GM19467 (cell line): ENCODE measurements at regions not wholly inside any gene's neighbourhood (a gene's known extent, or its start where the extent isn't known, plus 50 kb on each side); places are given as distances from the start of the nearest gene placed in this dataset.
"Not testable (repeated sequence)": the region's sequence is repeated elsewhere in the genome, so short reads cannot be mapped to it uniquely, and the experiment has no call there.

Experiments used
- ATAC-seq: cut with Tn5 transposase; IDR thresholded peaks from one replicate; pipeline ENCODE4 v1.9.1; 2021; ENCODE audit warnings: mild to moderate bottlenecking, moderate library complexity; ENCODE audit not compliant: unreplicated experiment

DNA sequence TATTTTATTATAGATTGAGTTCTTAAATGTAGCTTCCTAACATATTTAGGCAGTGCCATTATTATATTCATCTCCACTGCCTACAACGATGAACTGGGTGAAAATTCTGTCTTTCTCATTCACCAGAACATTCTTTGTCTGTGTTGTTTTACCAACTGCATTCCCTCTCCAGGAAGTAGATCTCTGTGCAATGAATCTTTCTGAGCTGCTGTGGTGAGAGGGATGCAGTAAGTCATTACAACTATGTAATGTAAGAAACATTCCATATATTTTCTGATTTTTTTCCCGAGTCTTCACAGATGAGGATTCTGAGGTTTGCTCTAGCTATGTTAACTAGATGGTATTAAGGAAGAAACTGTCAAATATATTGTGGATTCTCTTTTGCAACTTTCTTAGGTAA lies 811.9 kb upstream of the PCDH7 start:
- ATAC-seq = no peak

DNA sequence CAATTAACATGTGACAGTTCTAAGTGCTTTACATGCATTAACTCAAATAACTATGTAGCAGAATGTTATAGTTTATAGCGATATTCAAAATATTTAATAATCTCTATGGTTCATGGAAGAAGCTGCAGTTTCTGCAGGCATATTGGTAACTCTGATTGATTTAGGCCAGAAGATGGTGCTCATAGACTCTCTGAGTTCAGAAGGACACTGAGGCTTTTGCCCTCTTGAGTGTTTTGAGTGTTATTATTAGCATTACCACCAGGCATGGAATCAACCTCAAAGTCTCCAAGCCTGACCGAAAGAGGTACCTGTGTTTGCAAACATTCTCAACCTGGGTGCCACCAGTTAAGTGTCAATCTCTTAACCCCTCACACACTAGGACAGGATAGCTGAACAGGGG lies 792.3 kb upstream of the PCDH7 start:
- no peak for ATAC-seq

DNA sequence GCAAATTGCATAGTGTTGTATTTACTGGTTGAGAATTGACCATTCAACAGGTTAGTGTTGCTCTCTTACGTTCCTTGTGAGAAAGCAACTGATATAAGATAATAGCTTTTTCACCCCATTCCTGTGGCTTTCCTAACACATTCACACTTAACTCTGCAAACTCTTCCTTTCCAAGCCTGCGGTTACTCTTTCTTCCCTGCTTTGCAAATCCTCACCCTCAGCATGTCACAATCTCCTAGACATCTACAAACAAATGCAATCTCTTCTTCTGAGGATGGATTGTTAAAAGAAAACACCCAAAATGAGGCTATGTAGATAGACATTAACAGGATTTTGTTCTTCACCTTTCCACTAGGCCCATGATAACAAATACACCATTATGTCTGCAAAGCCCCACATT lies 771.7 kb upstream of the PCDH7 start:
- ATAC-seq = no peak

DNA sequence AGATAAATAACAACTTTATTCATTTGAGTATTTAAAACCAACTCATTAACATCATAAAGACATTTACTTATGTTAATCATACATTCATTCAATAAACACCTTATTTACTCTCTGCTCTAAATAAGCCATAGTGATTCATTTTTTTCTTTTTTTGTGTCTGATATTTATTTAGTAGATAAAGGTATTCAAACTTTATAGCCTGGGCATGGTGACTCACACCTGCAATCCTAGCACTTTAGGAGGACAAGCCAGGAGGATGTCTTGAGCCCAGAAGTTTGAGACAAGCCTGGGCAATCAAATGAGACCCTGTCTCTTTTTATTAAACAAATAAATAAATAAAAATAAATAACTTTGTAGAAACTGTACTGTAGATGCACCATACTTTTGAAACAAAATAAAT lies 771.3 kb upstream of the PCDH7 start:
- no peak for ATAC-seq

DNA sequence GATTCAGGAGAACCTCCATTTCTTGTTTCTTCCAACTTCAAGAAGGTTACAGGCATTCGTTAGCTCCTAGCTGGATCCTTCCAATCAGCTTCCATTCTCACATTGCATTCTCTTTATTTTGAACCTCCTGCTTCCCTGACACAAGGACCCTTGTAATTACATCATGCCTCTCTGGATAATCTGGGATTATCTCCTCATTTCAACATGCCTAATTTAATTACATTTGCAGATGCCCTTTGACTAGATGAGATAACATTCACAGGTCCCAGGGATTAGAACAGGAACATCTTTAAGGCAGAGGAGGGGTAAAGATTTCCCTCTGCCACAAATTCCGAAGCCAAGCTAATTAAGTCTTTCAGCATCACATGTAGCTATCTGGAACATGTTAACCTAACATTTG lies 753.8 kb upstream of the PCDH7 start:
- no peak for ATAC-seq

DNA sequence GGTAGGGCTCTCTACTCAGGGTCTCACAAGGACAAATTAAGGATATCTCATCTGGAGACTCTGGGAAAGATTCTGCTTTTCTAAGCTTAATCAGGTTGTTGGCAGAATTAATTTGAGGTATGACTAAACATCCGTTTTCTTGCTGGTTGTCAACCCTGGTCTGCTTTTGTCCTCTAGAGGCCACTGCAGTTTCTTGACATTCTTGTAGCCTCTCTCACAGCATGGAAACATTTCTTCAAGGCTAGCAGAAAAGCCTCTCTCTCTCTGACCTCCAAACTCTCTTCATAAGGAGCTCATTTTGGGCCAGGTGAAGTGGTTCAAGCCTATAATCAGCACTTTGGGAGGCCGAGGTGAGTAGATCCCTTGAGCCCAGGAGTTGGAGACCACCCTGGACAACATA lies 749.5 kb upstream of the PCDH7 start:
- no peak for ATAC-seq

DNA sequence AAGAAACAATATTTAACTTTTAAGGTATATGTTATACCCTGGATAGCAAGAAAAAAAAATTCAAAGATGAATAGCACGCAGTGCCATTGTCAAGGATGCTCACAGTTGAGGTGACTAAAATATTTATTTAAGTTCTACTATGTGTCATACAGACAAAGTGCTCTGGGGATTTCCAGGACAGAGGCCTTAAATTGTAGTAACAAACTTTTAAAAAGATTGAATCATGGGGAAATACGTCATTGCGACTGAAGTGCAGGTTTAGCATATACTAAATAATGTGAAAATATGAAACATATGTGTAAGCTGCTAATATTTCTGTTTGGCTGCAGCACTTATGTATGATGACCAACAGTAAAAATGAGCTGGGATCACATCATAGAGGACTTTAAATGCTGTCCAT lies 748.0 kb upstream of the PCDH7 start:
- ATAC-seq = no peak

DNA sequence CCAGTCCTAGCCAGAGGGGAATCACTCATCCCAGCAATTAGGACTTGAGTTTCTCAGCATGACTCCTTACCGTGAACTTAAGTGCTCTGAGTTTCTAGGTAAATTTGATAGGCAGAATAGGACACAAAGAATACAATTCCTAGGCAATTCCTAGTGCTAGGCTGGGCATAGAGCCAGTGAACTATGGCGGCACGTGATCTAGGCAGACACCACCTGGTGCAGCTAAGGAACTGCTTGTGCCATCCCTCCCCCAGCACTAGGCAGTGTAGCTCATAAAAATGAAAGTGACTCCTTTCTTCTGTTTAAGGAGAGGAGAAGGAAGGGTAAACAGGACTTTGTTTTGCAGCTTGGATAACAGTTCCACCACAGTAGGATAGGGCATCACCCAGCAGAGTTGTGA lies 736.3 kb upstream of the PCDH7 start:
- no peak for ATAC-seq

DNA sequence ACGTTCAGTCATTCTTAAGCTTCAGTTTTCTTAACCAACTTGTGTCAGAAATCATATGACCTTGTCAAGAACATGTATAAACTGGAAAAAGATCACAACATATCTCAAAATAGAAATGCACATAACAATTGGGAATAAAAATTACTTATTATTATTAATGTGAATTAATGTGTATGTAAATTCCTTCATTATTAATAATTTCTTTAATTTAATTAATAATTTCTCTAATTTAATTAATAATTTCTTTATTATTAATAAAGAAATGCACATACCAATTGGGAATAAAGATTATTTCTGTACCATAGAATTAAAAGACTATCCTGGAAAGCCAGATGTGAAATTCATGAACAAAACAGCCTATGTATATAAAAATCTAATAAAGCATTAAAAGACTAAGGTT lies 718.5 kb upstream of the PCDH7 start:
- ATAC-seq = no peak

DNA sequence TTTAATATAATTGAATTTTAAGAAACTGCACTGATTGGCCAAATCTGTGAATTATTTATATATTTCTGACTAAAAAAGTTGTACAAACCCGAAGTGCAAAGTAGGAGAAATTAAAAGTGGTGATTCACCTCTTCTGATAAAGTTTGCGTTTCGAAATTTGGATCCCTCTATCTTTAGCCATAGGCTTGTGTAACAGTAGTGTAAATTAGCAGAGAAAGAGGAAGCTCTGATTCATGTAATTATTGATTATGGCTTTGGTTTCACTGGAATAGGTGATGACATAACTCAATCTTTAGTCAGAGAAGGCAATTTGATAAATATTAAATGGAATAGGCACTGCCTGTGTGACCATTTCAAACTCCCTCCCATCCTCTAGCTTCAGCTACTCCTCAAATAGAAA lies 717.8 kb upstream of the PCDH7 start:
- no peak for ATAC-seq

DNA sequence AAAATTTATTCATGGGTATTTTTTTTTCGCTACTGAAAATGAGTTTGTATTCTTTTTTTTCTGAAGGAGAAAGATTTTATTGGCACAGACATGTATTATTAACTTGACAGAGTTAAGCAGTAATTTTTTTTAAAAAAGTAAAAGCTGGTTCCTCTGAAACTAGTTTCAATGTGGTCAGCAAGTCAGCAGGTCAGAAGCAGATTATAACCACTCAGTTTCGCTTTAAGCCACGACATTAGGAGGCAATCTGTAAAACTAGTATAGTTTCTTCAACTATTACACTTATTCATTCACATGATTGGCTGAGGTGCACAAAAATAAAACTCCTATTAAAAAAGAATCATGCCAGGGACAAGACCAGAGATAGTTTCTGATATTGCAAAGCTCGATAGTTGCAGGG lies 714.2 kb upstream of the PCDH7 start:
- ATAC-seq = no peak

DNA sequence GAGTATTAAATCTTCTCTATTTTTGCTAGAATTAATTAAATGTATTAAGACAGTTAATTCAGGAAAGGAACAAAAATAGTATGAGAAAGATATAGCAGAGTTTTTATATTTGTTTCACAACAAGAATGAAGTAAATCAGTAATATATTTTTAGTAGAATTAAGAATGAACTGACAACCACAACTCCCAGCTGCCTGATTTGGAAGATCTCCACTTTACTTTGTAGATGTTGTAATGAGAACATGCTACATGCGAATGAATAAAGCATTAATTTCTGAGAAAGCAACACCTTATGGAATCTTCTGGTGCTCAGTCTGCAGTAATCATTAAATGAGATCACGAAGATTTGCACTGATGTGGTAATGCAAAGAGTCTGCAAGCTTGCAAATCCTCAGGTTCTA lies 695.6 kb upstream of the PCDH7 start:
- no peak for ATAC-seq

DNA sequence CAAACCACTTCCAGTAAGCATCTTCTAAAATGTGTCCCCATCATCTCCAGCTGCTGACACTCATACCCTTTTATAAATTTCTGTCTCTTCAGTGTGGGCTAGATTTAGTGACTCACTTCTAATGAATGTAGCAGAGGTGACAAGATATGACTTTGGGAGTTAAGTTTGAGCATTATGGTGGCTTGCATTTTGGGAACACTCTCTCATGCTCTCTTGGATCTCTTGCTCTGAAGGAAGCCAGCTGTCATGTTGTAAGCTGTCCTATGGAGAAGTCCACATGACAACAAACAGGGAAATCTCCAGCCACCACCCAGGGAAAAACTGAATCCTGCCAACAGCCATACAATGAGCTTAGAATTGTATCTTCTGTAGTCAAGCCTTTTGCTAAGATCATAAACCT lies 691.3 kb upstream of the PCDH7 start:
- ATAC-seq = no peak

DNA sequence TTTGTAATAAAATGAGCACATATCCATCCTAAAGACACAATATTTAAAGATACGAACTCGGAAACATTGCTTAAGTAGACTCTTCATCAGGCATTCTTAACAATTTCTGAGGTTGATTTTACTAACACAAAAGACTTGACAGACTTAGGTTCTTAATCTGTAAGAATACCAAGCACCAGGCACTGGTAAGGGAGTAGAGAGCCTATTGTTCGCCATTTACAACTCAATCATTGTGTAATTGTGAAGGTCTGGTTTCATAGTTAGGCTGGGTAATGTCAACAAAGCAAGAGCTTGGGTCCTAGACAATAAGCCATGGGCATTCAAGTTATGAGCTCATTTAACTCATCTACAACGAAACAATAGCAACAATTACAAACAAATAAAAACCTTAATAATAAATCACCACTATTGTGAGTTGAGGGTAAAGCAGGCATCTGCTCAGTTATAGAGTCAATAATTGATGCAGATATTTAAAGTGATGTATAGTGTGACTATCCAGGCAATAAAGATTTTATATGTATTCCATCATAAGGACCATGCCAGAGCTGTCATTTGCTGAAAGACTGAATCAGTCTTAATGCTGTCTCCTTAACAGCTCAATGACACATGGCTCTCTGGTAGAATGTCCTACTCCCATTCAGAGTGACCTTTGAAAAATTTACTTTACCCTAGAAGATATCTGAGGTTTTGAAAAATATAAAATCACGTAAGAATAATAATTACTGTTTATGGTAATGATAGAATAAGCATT lies 664.0 kb upstream of the PCDH7 start:
- no peak for ATAC-seq

DNA sequence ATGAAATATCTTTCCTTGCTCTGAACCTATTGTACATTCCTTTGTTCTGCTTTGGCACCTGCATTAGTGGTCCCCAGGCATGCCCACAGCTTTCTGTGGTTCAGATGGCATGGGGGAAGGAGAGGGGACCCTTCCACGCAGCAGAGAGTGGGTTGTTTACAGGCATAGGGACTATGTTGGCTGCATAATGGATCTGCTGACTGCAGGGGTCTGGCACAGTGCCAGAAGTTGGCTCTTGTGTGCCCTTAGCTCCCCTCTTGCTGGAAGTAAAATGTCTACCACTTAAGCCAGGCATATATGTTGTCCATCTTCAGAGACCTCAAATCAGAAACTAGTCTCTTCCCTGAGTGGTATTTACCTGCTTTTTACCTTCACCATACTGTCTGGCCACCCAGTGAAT lies 651.9 kb upstream of the PCDH7 start:
- no peak for ATAC-seq

DNA sequence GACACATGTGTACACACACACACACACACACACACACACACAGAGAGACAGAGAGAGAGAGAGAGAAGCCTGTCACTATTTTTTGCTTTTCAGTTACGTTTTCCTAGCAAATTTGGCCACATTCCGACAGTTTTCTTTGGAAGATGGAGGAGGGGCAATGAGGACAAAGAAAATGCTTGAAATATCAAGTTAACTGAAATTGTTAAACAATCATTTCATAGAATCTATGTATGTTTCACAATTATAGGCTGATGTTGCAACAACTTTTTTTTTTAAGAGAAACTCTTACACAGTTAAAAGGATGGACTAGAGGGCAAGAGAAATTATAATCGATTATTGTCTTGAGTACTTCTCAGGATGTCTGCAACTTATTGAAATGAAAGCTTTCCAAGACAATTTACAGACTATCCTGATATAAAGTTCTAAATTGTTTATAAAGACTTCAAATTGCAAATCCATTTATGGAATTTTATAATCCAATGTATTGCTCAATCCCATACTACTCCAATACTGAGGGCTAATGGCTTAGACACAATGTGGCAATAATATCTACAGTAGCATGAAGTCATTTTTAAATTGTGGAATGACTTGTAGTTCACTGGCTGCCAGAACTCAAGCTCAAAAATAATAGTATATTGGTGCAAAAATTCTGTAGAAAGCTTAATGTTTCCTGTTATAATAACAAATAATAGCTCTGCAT lies 647.0 kb upstream of the PCDH7 start:
- ATAC-seq = no peak

DNA sequence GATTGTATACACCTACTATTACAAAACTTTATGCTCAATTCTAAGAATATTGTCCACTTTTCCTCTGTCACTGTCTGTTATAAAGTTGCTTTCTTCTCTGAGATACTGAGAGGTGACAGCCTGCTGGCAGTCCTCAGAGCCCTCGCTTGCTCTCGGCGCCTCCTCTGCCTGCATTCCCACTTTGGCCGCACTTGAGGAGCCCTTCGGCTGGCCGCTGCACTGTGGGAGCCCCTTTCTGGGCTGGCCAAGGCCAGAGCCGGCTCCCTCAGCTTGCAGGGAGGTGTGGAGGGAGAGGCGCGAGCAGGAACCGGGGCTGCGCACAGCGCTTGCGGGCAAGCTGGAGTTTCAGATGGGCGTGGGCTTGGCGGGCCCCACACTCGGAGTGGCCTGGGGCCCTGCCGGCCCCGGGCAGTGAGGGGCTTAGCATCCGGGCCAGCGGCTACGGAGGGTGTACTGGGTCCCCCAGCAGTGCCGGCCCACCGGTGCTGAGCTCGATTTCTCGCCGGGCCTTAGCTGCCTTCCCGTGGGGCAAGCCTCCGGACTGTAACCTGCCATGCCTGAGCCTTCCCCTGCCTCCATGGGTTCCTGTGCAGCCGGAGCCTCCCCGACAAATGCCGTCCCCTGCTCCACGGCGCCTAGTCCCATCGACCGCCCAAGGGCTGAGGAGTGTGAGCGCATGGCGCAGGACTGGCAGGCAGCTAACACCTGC lies 627.6 kb upstream of the PCDH7 start:
- ATAC-seq = not testable (repeated sequence)

DNA sequence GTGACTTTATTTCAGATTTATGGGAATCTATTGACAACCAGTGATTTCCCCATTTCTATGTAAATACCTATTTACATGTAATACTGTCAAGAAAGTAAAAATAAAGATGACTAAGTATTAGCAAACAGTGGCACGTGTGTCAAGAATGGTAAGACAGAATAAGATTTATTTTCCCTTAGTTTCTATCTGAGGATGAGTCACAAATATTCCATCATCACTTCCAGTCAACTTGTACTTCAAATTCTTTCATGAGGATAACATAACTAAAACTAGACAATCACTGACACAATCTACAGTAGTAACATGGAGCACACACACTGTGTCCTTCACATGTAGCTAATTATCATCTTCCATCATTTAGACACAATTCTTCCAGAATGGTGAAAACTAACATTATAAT lies 625.3 kb upstream of the PCDH7 start:
- ATAC-seq = no peak

DNA sequence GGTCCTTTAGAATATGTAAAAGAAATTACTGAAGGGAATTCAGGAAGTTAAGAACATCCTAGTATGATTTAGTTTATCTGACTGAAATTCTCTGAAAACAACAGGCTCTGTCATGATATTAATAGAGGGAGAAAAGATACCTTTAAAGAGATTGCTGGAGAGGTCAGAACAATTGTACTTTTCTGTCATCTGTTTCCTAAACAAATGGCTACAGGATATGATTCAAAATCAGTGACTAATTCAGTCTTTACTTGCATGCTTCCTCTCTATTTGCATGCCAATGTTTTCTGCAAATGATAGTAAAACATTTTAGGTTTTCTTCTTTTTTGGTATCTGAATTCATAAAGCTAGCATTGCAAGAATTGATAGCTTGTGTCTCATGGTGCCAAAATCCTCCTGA lies 616.7 kb upstream of the PCDH7 start:
- no peak for ATAC-seq

DNA sequence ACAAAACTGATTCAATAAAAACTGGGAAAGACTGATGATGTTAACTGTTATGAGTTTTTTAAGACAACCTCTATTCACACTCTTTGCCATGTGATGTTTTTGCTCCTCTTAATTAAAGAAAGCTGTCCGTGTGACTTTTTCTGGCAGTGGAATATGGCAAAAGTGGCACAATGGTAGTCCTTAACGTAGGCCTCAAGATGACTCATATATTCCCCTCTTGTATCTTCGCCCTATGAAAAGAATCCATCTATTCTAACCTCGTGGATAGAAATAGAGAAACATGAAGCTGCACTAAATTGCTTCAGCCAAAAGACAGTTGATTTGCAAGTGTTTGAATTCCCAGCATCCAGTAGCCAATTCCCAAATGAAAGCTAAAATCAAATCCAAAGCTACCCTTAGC lies 603.8 kb upstream of the PCDH7 start:
- no peak for ATAC-seq

DNA sequence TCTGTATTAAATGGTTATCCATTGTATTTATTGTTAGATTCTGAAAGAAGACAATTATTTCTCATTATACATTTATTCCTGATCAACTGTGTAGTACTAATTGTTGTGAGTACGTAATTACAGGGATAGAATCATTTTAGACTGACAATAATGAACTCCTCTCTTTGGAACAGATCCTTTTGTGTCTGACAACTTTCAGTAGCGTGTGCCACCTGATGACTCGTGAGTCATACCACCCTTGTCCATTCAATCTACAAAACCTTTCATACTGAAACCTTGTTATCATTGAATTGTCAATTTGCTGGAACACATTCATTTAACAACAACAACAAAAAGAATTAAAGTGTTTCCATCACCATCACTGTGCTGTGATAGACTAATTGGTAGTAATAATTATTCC lies 602.7 kb upstream of the PCDH7 start:
- ATAC-seq = no peak

DNA sequence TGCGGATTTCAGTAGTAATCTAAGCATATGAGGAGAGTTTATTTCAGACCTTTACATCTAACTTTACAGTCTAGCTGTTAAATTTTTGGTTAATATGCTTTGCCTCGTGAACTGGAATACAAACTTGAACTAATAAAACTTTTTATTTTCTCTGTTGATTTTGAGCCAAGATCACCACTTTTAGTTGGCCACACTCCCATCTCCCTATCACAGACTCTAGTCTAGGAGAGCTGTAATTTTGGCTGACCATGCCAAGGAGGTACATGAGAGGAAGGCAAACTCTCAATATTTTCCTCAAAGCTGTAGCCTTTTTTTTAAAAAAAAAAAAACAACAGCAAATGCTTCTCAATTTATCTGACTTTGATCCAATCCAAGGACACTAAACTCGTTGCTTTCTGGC lies 597.5 kb upstream of the PCDH7 start:
- ATAC-seq = no peak
